ENCODE measurements at regions not wholly inside any gene's neighbourhood (a gene's known extent, or its start where the extent isn't known, plus 50 kb on each side); places are given as distances from the start of the nearest gene placed in this dataset.

- H4K20me1 ChIP-seq (ENCODE audit: insufficient read depth): no peaks in the 10 kb centered on the region
- ChIA-PET POLR2A (no interaction called here), CTCF (no interaction called here)
- TF ChIP-seq EP300 (IDR thresholded peaks at IDR 0.05; ENCODE audit: borderline replicate concordance in 1 of 2, low read depth in 1 of 2, low read length in 1 of 2): no peak
- TF ChIP-seq IRF3 (IDR thresholded peaks at IDR 0.05; ENCODE audit: low read depth, low read length): no peak
- TF ChIP-seq MEF2A (IDR thresholded peaks at IDR 0.05; ENCODE audit: borderline replicate concordance, low read depth): no peak
- no peak for TF ChIP-seq FOSL2 (IDR thresholded peaks at IDR 0.05; ENCODE audit: borderline replicate concordance, low read depth)
- TF ChIP-seq USF1 (IDR thresholded peaks at IDR 0.05; ENCODE audit: borderline replicate concordance, low read depth): no peak
- H3K9ac ChIP-seq: no peak overlapping the region
- H3K36me3 ChIP-seq (replicated peaks in 1 of 2; ENCODE audit: control insufficient read depth in 1 of 2, insufficient read depth in 2 of 2, low read length in 1 of 2): no peaks in the 10 kb centered on the region
- no peaks in the 10 kb centered on the region for H3K4me1 ChIP-seq (ENCODE audit: control insufficient read depth in 1 of 2, insufficient read depth in 2 of 2, low read depth in 1 of 2, low read length in 1 of 2)
- no peaks in the 10 kb centered on the region for H3K9me2 ChIP-seq
- no peak overlapping the region for H3K27ac ChIP-seq (ENCODE audit: low read depth in 2 of 2, low read length in 1 of 2)
- no peaks in the 10 kb centered on the region for H3K9me3 ChIP-seq
- H2AFZ ChIP-seq (ENCODE audit: low read depth): no peak overlapping the region
- 14% methylated on average over 2 of the region's 2 CpGs for WGBS (ENCODE audit: low lambda C conversion rate)
- no peaks in the 10 kb centered on the region for H3F3A ChIP-seq (replicated peaks; ENCODE audit: insufficient read depth)
- DNase-seq: no peak
- H3K79me2 ChIP-seq (ENCODE audit: insufficient read depth): no peaks in the 10 kb centered on the region
- H3K4me2 ChIP-seq: no peak overlapping the region
- no peaks in the 10 kb centered on the region for H3K27me3 ChIP-seq (ENCODE audit: insufficient read depth)
- no peak overlapping the region for H3K4me3 ChIP-seq (ENCODE audit: low read depth in 2 of 2, low read length in 1 of 2)
These were observed 594.3 kb downstream of the LRFN5 start for GRCh38 chr14:42200957-42201356.

- ChIA-PET CTCF (no interaction called here), POLR2A (no interaction called here)
- TF ChIP-seq NRF1 (IDR thresholded peaks at IDR 0.05; ENCODE audit: low read depth, low read length) (no peak), TEAD4 (IDR thresholded peaks at IDR 0.05; ENCODE audit: borderline replicate concordance, insufficient read depth) (no peak), GATA2 (CRISPR knock-in tag; IDR thresholded peaks at IDR 0.05) (no peak), USF1 (IDR thresholded peaks at IDR 0.05; ENCODE audit: borderline replicate concordance, low read depth) (no peak), ZBTB33 (IDR thresholded peaks at IDR 0.05; ENCODE audit: borderline replicate concordance, low read depth) (no peak), USF2 (IDR thresholded peaks at IDR 0.05; ENCODE audit: borderline replicate concordance, low read depth, low read length) (no peak), IRF3 (IDR thresholded peaks at IDR 0.05; ENCODE audit: low read depth, low read length) (no peak), REST (IDR thresholded peaks at IDR 0.05; ENCODE audit: low read depth, low read length) (no peak), FOSL2 (IDR thresholded peaks at IDR 0.05; ENCODE audit: borderline replicate concordance, low read depth) (no peak), FOXM1 (IDR thresholded peaks at IDR 0.05; ENCODE audit: low read depth) (no peak), EP300 (IDR thresholded peaks at IDR 0.05; ENCODE audit: borderline replicate concordance in 1 of 2, low read depth in 1 of 2, low read length in 1 of 2) (no peak), RXRA (IDR thresholded peaks at IDR 0.05; ENCODE audit: borderline replicate concordance, low read depth) (no peak)
- WGBS (ENCODE audit: low lambda C conversion rate): 29% methylated on average over 3 of the region's 3 CpGs
- no peaks in the 10 kb centered on the region for H3K9me3 ChIP-seq
- no peaks in the 10 kb centered on the region for H3K9me2 ChIP-seq
- H3K27me3 ChIP-seq (ENCODE audit: insufficient read depth): no peaks in the 10 kb centered on the region
- H3K4me3 ChIP-seq (ENCODE audit: low read depth in 2 of 2, low read length in 1 of 2): no peak overlapping the region
- DNase-seq: no peak
- no peaks in the 10 kb centered on the region for H3K79me2 ChIP-seq (ENCODE audit: insufficient read depth)
- H2AFZ ChIP-seq (ENCODE audit: low read depth): no peak overlapping the region
- no peaks in the 10 kb centered on the region for H3F3A ChIP-seq (replicated peaks; ENCODE audit: insufficient read depth)
- no peak overlapping the region for H3K9ac ChIP-seq
- H3K36me3 ChIP-seq (replicated peaks in 1 of 2; ENCODE audit: control insufficient read depth in 1 of 2, insufficient read depth in 2 of 2, low read length in 1 of 2): no peaks in the 10 kb centered on the region
- H3K27ac ChIP-seq (ENCODE audit: low read depth in 2 of 2, low read length in 1 of 2): no peak overlapping the region
- H3K4me1 ChIP-seq (ENCODE audit: control insufficient read depth in 1 of 2, insufficient read depth in 2 of 2, low read depth in 1 of 2, low read length in 1 of 2): peaks cover 0 to 7% of the 10 kb centered on the region in 2 experiments; a peak in 1 of 4 replicates
- H3K4me2 ChIP-seq: no peak overlapping the region
- no peaks in the 10 kb centered on the region for H4K20me1 ChIP-seq (ENCODE audit: insufficient read depth)
These were observed 591.3 kb downstream of the LRFN5 start for GRCh38 chr14:42198010-42198409.

All from SK-N-SH (cell line).